SHP77 (cell line): ENCODE measurements at regions not wholly inside any gene's neighbourhood (a gene's known extent, or its start where the extent isn't known, plus 50 kb on each side); places are given as distances from the start of the nearest gene placed in this dataset.
"Not testable (repeated sequence)": the region's sequence is repeated elsewhere in the genome, so short reads cannot be mapped to it uniquely, and the experiment has no call there.

ENCODE experiments used
- DNase-seq, 2 experiments: peaks; one replicate each; lab custom pipeline; 2025; lab: John Stamatoyannopoulos, UW

GRCh38 chr17:16842346-16842745 is 129.6 kb downstream of the TNFRSF13B start:
- not testable (repeated sequence) for DNase-seq

DNA sequence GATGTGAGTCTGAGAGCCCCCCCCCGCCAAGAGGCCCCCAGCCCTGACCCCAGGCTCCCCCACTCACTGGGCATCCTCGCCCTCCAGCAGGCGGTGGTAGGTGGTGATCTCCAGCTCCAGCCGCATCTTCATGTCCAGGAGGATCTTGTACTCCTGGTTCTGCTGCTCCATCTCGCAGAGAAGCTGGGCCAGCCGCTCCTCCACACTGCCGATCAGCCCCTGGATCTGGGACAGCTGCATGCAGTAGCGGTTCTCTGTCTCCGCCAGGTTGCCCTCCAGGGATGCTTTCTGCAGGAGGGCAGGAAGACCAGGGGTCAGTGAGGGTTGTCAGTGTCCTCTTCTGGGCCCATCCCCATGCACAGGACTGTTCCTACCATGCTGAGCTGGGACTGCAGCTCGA is 130.0 kb downstream of the TNFRSF13B start:
- DNase-seq, result not testable (repeated sequence)

DNA sequence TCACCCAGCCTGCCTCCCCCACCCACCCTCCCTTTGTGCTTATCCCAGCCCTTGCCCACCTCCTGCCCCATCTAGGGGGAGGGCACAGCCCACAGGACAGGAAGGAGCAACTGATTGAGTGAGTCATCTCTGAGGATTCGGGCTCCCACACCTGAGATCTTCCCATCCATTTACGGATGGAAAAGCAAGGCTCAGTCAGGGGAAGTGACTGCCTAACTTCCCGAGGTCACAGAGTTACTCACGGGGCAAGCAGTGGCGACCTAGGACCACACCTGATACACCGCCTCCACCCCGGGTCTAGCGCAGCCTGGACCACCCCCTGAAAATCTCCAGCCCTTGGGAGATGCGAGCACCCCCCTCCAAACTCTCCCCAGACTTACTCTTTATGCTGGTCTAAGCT is 131.7 kb downstream of the TNFRSF13B start:
- not testable (repeated sequence) for DNase-seq

DNA sequence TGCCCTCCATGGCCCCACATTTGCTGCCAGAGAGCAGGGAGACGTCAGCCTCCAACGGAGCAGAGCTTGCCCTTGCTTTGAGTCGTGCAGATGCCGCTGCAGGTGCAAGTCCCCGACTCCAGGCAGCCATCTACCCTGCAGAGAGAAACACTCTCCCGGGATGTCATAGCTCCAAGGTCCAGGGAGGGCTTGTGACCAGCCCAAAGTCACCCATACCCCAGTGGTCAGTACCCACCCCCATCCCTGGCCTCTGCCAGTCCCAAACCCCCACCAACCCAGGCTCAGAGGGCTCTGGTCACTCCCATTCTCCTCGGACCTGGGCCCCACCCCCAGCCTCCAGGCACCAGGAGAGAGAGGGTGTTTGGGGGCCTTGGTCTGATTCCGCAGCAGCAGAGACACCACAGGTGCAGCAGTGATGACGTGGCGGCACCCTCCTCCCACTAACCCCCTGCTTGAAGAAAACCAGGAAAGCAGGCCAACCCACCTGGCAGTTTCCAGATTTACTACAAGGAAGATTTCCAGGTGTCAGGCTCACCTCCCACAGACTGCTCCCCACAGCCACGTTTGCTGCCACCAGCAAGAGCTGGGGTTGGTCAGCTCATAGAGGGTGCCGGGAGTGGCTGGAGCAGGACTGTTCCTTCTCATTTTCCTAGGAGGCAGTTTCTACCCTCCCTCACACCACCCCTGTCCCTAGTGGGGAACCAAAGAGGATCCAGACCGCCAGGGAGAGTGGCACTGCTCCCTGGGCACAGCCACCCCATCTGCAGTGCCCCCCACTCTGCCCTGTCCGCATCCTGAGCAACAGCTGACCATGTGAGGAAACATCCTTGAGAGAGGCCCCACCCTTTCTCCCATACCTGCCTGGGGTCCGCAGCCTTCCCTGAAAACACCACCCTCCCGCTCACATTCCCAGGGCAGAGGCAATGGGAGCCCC is 132.4 kb downstream of the TNFRSF13B start:
- DNase-seq, result not testable (repeated sequence)

GRCh38 chr17:16838795-16839194 is 133.1 kb downstream of the TNFRSF13B start:
- DNase-seq, result not testable (repeated sequence)

DNA sequence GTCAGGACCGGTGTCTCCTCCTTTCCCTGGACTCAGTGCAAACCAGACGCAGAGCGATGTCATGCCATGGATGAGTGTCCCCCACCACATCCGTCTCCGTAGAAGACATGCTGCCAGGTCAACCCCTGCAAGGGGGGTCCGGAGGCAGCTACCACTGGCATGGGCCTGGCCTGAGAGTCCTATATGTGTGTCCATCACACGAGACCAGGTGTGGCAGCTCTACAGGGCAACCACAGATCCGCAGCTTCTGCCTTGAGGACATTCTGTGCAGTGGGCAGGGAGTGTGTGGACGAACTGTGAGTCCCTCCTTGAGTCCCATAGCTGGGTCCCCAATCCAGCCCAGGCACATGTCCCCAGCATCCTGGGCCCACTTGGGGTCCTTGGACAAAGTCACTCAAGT is 133.6 kb downstream of the TNFRSF13B start:
- DNase-seq, result not testable (repeated sequence)

- DNase-seq, result not testable (repeated sequence)
Measured at GRCh38 chr17:16837468-16838266, 134.3 kb downstream of the TNFRSF13B start.

DNA sequence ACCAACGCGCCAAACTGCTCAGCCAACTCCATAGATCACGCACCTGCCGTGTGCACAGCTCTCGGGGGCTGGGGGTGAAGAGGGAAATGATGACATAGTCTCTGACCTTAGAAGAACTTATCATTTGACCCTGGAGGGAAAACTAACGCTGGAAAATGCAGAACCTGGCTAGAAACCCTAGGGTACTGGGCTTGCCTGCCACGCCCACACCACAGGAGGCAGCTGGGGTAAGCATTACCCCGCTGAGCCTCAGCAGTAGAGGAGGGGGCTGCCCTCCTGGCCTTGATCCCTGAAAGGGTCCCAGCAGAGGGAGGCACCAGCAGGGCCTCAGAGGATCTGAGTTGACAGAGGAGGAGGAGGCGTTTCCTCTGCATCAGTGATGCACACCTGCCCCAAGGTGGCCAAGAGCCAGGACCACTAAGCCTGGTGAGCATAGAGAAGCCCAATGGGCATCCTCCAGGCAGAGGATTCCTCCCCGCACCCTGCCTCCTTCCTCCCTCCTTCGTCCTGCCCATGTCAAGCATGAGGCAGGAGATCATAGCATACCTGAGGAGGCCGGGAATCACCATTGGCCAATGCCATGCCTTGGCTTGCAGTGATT is 135.5 kb downstream of the TNFRSF13B start:
- DNase-seq, result not testable (repeated sequence)

GRCh38 chr17:16833517-16833916 is 138.4 kb downstream of the TNFRSF13B start:
- not testable (repeated sequence) for DNase-seq

- not testable (repeated sequence) for DNase-seq
Measured at GRCh38 chr17:16832853-16833252, 139.1 kb downstream of the TNFRSF13B start.

DNA sequence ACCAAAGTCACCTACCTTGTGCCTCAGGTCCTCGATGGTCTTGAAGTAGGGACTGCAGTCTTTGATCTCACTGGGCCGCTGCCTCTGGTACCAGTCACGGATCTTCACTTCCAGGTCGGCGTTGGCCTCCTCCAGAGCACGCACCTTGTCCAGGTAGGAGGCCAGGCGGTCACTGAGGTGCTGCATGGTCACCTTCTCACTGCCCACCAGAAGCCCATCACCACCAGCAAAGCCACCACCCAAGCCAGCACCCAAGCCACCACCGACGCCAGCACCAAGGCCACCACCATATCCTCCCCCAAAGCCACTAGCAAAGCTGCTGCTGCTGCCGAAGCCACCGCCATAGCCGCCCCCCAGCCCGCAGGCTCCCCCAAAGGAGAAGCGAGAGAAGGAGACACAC is 139.7 kb downstream of the TNFRSF13B start:
- not testable (repeated sequence) for DNase-seq

- DNase-seq, result not testable (repeated sequence)
Measured at GRCh38 chr17:16830770-16831169, 140.7 kb downstream of the CCDC144A start.

DNA sequence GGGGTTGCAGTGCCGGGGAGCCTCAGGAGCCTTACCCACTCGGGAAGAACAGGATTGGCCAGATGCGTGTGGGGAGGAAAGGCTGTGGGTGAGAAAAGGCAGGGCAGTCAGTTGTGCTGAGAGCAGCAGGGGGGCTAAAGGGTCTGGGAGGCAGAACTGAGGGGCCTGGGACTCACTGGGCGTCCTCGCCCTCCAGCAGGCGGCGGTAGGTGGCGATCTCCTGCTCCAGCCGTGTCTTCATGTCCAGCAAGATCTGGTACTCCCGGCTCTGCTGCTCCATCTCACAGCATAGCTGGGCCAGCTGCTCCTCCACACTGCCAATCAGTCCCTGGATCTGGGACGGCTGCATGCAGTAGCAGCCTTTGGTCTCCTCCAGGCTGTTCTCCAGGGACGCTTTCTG is 140.2 kb downstream of the CCDC144A start:
- not testable (repeated sequence) for DNase-seq
